Lower lobe of right lung (tissue), 2 donors: ENCODE measurements at regions not wholly inside any gene's neighbourhood (a gene's known extent, or its start where the extent isn't known, plus 50 kb on each side); places are given as distances from the start of the nearest gene placed in this dataset.

Experiments
- ATAC-seq, 2 donors: fragments of 200-7000 bp; cut with Tn5 transposase; one replicate each; pipeline ENCODE4 v1.9.1; 2020 to 2022; ENCODE audit warnings: mild to moderate bottlenecking in 2 of 2, moderate library complexity in 2 of 2
- DNase-seq: peaks from one replicate; pipeline ENCODE4 v3.0.0-alpha.2; 2020
- H3K27ac ChIP-seq: fragments of 200-600 bp; one replicate; pipeline ENCODE4 v1.8.0; 2022
- H3K27me3 ChIP-seq: fragments of 200-600 bp; one replicate; pipeline ENCODE4 v1.8.0; 2022; ENCODE audit warnings: low read depth
- H3K36me3 ChIP-seq: fragments of 200-600 bp; one replicate; pipeline ENCODE4 v1.8.0; 2022; ENCODE audit warnings: mild to moderate bottlenecking
- H3K4me1 ChIP-seq: fragments of 200-600 bp; one replicate; pipeline ENCODE4 v1.8.0; 2022
- H3K4me3 ChIP-seq: fragments of 200-600 bp; one replicate; pipeline ENCODE4 v1.8.0; 2022; ENCODE audit warnings: mild to moderate bottlenecking
- H3K9me3 ChIP-seq: fragments of 200-600 bp; one replicate; pipeline ENCODE4 v1.8.0; 2022
- CTCF ChIP-seq: fragments of 200-600 bp; IDR thresholded peaks from one replicate; pipeline ENCODE4 v1.8.0; 2022; ENCODE audit warnings: antibody characterized with exemption, mild to moderate bottlenecking
- intact Hi-C: fragments of 100-400 bp; cut with DNase I; formaldehyde crosslinking; loops from one replicate; pipeline ENCODE4 v1.11.0; 2022
- donor health status: DM: no; HTN: yes; CAD: no; lungs with severe emphysema.

DNA sequence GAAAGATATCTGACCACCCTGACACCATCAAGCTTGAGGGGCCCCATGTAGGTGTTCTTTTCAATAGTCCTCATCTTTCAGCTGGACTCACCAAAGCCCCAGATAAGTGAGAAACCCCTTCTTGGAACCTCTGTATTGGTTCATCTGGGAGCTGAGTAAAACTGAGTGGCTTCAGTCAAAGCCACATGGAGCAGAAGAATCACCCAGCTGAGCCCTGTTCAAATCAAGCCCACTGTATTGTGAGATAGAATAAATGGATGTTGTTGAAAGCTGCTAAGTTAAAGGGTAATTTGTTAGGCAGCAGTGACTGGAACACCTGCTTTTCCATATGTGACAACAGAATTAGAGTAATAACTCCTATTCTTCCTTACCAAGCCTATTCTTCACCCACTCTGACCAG, 64.8 kb upstream of the SDK1 start:
- DNase-seq (no peak), ATAC-seq (no peak)
- Histone ChIP-seq H3K4me3 (no peak overlapping the region), H3K27ac (no peak overlapping the region), H3K4me1 (no peaks in the 10 kb centered on the region), H3K27me3 (no peaks in the 10 kb centered on the region), H3K9me3 (peaks cover 11% of the 10 kb centered on the region), H3K36me3 (no peaks in the 10 kb centered on the region)
- TF ChIP-seq CTCF = no peak
- intact Hi-C loops = no loop called here

DNA sequence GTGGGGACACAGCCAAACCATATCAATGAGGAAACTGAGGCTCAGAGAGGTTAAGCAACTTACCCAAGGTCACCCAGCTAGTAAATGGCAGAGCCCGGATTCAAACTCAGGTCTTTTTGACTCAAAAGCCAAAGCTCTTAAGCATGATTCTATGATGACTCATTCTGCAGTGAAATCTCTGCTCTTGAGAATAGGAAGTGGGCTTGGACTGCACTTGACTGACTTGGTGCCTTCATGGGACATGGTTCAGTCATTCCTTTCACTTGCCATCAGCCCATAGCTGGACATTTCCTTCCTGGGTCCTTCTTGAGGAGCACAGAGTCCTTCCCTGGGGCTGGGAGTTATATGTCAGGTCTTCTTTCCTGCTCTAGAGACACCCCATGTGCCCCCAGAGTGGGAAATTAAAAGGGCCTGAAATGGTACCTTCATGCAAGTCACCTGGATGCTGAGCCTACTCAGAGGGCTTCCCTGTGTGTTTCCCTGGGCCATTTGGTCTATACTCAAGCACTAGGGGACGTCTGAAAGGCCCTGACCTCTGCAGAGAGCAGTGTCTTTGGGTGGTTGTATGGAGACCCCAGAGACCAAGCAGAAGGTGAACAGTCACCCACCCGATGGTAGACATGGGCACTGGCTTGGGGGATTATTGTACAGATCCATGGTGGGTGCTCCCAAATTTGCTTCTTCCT, 62.4 kb upstream of the SDK1 start:
- no peak for DNase-seq
- no peaks in the 10 kb centered on the region for H3K4me1 ChIP-seq
- intact Hi-C loops = no loop called here
- no peaks in the 10 kb centered on the region for H3K36me3 ChIP-seq
- H3K4me3 ChIP-seq = no peak overlapping the region
- TF ChIP-seq CTCF = no peak
- no peak overlapping the region for H3K27ac ChIP-seq
- no peak for ATAC-seq
- no peaks in the 10 kb centered on the region for H3K27me3 ChIP-seq
- peaks cover 11% of the 10 kb centered on the region for H3K9me3 ChIP-seq

DNA sequence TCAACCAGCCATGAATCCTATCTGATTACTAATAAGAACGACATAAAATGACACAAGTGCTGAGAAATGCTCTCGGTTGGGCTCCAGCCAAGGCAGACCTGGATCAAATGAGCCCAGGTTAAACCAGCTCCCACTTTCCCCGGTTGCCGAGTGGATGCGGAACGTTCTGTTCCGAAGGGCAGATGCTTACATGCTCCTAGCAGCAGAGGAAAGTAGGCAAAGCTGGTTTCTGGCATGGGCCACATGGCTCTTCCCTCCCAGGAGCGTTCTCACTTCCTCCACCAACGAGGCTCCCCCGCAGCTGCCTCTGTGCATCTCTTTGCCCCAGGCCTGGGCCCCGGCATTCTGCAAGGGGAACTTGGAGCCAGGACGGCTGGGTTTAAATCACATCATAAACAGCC, 61.8 kb upstream of the SDK1 start:
- Histone ChIP-seq H3K27ac (no peak overlapping the region), H3K4me3 (no peak overlapping the region), H3K4me1 (no peaks in the 10 kb centered on the region), H3K9me3 (peaks cover 11% of the 10 kb centered on the region), H3K27me3 (no peaks in the 10 kb centered on the region), H3K36me3 (no peaks in the 10 kb centered on the region)
- TF ChIP-seq CTCF = no peak
- intact Hi-C loops = no loop called here
- ATAC-seq = no peak
- no peak for DNase-seq

DNA sequence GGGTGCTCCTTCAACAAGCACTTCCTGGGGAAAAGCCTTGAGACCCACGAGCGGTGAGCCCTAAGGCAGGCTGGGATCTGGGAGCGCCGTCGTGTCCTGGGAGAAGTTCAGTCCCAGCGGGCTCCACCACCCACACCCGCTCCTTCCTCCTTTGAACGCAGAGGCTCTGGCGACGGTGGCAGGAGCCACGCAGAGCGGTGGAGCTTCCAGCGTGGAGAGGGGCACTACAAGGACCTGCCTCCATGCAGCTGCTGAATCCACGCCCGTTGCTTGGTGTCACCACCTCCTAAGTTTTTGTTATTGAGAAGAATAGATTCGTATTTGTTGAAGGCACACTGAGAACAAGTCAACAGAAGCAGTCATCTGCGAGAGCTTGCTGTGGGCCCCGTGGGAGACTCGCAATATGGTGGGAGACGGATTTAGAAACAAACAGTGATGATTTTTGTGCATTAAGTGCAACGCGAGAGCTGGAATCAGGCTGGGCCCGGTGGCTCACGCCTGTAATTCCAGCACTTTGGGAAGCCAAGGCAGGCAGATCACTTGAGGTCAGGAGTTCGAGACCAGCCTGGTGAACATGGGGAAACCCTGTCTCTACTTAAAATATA, 60.1 kb upstream of the SDK1 start:
- peaks cover 8% of the 10 kb centered on the region for H3K9me3 ChIP-seq
- no peaks in the 10 kb centered on the region for H3K27me3 ChIP-seq
- no peak for TF ChIP-seq CTCF
- ATAC-seq = no peak
- H3K4me1 ChIP-seq = no peaks in the 10 kb centered on the region
- no peak overlapping the region for H3K27ac ChIP-seq
- DNase-seq = no peak
- no peak overlapping the region for H3K4me3 ChIP-seq
- H3K36me3 ChIP-seq = no peaks in the 10 kb centered on the region
- intact Hi-C loops = no loop called here

GRCh38 chr7:3241686-3242258, 59.3 kb upstream of the SDK1 start:
- DNase-seq = no peak
- H3K9me3 ChIP-seq = peaks cover 4% of the 10 kb centered on the region
- no peak for ATAC-seq

More at GRCh38 chr7:3241686-3242258, 59.3 kb upstream of the SDK1 start:
- no peak for TF ChIP-seq CTCF
- no peaks in the 10 kb centered on the region for H3K27me3 ChIP-seq
- H3K36me3 ChIP-seq = no peaks in the 10 kb centered on the region
- no peak overlapping the region for H3K27ac ChIP-seq
- H3K4me3 ChIP-seq = no peak overlapping the region
- intact Hi-C loops = no loop called here
- no peaks in the 10 kb centered on the region for H3K4me1 ChIP-seq
